Fibroblast of lung (primary cell): ENCODE measurements at regions not wholly inside any gene's neighbourhood (a gene's known extent, or its start where the extent isn't known, plus 50 kb on each side); places are given as distances from the start of the nearest gene placed in this dataset.

Experiments used
- DNase-seq, 2 donors: peaks; one replicate each; pipeline versions ENCODE4 v3.0.0 to v3.0.0-alpha.2; 2010; ENCODE audit warnings: low read depth in 2 of 2
- H2AFZ ChIP-seq: 2 replicates; pipeline ENCODE4 v1.5.1; 2012; ENCODE audit warnings: low read length, control low read depth, inconsistent platforms
- H3K27ac ChIP-seq: 2 replicates; pipeline ENCODE4 v1.5.1; 2011; ENCODE audit warnings: low read length, control low read depth; ENCODE audit not compliant: insufficient read depth
- H3K27me3 ChIP-seq: 2 replicates; pipeline ENCODE4 v1.5.1; 2011; ENCODE audit warnings: mild to moderate bottlenecking, low read length; ENCODE audit not compliant: control insufficient read depth, insufficient read depth
- H3K36me3 ChIP-seq: 2 replicates; pipeline ENCODE4 v1.5.1; 2011; ENCODE audit warnings: low read length; ENCODE audit not compliant: control insufficient read depth, insufficient read depth
- H3K4me1 ChIP-seq: 2 replicates; pipeline ENCODE4 v1.5.1; 2011; ENCODE audit warnings: low read length; ENCODE audit not compliant: control insufficient read depth, insufficient read depth; ENCODE audit errors: extremely low read depth
- H3K4me2 ChIP-seq: 2 replicates; pipeline ENCODE4 v1.5.1; 2011; ENCODE audit warnings: low read length, control low read depth; ENCODE audit not compliant: insufficient read depth; ENCODE audit errors: extremely low read depth
- H3K4me3 ChIP-seq, 4 experiments: fragments of 200-600 bp in 1 of 4; sonication (generic) in 1 of 4; replicated peaks in 1 of 4; 2 replicates each; pipeline ENCODE4 v1.5.1; 2011 to 2016; ENCODE audit warnings: low read length in 4 of 4, low read depth in 3 of 4, mild to moderate bottlenecking in 3 of 4, control low read depth in 2 of 4, inconsistent platforms in 1 of 4, mixed read lengths in 1 of 4; ENCODE audit not compliant: insufficient read depth in 1 of 4; ENCODE audit errors: control extremely low read depth in 1 of 4
- H3K79me2 ChIP-seq: 2 replicates; pipeline ENCODE4 v1.5.1; 2012; ENCODE audit warnings: mild to moderate bottlenecking, low read length, inconsistent platforms; ENCODE audit not compliant: control insufficient read depth, insufficient read depth
- H3K9ac ChIP-seq: 2 replicates; pipeline ENCODE4 v1.5.1; 2011; ENCODE audit warnings: mild to moderate bottlenecking, low read length, control low read depth; ENCODE audit not compliant: insufficient read depth
- H3K9me3 ChIP-seq: 2 replicates; pipeline ENCODE4 v1.5.1; 2012; ENCODE audit warnings: low read depth, low read length; ENCODE audit not compliant: control insufficient read depth, insufficient read depth
- H4K20me1 ChIP-seq: 2 replicates; pipeline ENCODE4 v1.5.1; 2011; ENCODE audit warnings: low read length; ENCODE audit not compliant: control insufficient read depth, insufficient read depth; ENCODE audit errors: extremely low read depth
- EZH2 ChIP-seq: IDR thresholded peaks from 2 replicates; pipeline ENCODE4 v1.5.1; 2012; ENCODE audit warnings: low read length, control low read depth, mild to moderate bottlenecking; ENCODE audit errors: missing control alignments
- TF ChIP-seq, protein P1 (sequence below), 2 donors: IDR thresholded peaks in 1 of 2; conservative IDR thresholded peaks in 1 of 2; 1 replicate in 1 of 2; 2 replicates in 1 of 2; pipeline ENCODE4 v1.5.1; 2011 to 2012; ENCODE audit warnings: low read length in 2 of 2, control low read depth in 1 of 2, inconsistent platforms in 1 of 2, low read depth in 1 of 2, mild to moderate bottlenecking in 1 of 2

DNA sequence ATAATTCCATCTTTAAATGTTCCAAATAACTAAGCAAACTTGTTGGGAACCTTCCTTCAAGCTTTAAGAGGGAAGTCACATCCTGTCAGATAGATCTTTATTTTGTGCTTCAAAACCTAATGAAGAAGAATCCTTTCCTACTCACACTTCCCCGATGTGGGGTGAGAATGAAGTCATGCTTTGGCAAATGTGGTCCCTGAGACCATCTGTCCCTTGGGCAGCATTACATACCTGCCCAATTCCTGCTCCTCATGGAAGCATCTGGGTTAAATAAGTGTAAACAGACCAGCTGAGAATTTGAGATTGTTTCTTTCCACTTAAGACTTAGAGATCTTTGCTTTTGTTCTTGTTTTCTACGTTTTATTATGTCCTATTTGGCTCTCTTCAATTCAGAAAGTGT, 606.0 kb upstream of the TMEM132C start:
- Histone ChIP-seq H3K27me3 (no peaks in the 10 kb centered on the region), H3K4me2 (no peak overlapping the region), H3K36me3 (no peaks in the 10 kb centered on the region), H2AFZ (no peak overlapping the region), H3K9ac (no peak overlapping the region), H3K4me1 (no peaks in the 10 kb centered on the region), H4K20me1 (no peaks in the 10 kb centered on the region), H3K4me3 (no peak overlapping the region), H3K79me2 (no peaks in the 10 kb centered on the region), H3K27ac (no peak overlapping the region), H3K9me3 (no peaks in the 10 kb centered on the region)
- TF ChIP-seq, protein P1, sequence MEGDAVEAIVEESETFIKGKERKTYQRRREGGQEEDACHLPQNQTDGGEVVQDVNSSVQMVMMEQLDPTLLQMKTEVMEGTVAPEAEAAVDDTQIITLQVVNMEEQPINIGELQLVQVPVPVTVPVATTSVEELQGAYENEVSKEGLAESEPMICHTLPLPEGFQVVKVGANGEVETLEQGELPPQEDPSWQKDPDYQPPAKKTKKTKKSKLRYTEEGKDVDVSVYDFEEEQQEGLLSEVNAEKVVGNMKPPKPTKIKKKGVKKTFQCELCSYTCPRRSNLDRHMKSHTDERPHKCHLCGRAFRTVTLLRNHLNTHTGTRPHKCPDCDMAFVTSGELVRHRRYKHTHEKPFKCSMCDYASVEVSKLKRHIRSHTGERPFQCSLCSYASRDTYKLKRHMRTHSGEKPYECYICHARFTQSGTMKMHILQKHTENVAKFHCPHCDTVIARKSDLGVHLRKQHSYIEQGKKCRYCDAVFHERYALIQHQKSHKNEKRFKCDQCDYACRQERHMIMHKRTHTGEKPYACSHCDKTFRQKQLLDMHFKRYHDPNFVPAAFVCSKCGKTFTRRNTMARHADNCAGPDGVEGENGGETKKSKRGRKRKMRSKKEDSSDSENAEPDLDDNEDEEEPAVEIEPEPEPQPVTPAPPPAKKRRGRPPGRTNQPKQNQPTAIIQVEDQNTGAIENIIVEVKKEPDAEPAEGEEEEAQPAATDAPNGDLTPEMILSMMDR (conservative IDR thresholded peaks at IDR 0.05 in 1 of 2, IDR thresholded peaks at IDR 0.05 in 1 of 2; ENCODE audit: low read depth in 1 of 2, low read length in 2 of 2): no peak
- TF ChIP-seq EZH2: no peak
- no peak for DNase-seq

DNA sequence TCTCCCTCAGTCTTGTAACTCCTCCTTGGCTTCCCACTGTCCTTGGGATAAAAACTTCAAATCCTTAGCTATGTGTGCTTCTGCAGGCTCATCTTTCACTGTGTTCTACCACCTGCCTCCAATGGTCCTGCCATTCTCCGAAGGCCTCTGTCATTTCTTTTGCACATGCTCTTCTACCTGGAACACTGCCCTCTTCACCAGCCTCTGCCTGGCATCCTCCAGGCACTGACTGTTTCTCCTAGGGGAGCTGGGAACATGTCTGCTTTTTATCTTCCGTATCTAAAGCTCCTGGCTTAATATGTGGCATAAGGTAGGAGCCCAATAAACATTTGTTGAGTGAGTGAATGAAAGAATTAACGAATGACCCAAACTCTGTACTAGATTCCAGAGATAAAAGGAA, 603.3 kb upstream of the TMEM132C start:
- H3K4me2 ChIP-seq: no peak overlapping the region
- H3K27ac ChIP-seq: no peak overlapping the region
- H3K79me2 ChIP-seq: no peaks in the 10 kb centered on the region
- H4K20me1 ChIP-seq: no peaks in the 10 kb centered on the region
- H3K4me1 ChIP-seq: no peaks in the 10 kb centered on the region
- H3K36me3 ChIP-seq: no peaks in the 10 kb centered on the region
- no peak overlapping the region for H3K4me3 ChIP-seq
- no peak for TF ChIP-seq EZH2
- TF ChIP-seq, protein P1 (conservative IDR thresholded peaks at IDR 0.05 in 1 of 2, IDR thresholded peaks at IDR 0.05 in 1 of 2; ENCODE audit: low read depth in 1 of 2, low read length in 2 of 2): no peak
- H3K27me3 ChIP-seq: no peaks in the 10 kb centered on the region
- no peaks in the 10 kb centered on the region for H3K9me3 ChIP-seq
- H2AFZ ChIP-seq: no peak overlapping the region
- H3K9ac ChIP-seq: no peak overlapping the region
- DNase-seq: no peak

DNA sequence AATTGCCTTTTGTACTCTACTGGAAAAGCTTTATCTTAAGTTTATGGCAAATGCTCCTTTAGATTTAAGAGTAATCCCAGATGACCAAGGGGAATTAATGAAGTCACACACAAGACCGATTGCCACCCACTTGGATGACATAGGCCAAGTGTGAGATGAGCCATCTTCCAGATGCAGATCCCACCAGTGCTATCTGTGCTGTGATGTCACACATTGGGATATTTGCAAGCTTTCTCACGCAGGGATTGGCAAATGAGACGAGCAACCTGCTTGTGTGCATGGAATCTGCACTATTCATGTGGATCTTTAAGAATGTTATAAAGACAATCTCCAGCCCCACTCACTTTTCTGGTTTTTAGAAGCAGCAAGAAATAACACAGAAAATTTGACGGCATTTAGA, 602.1 kb upstream of the TMEM132C start:
- Histone ChIP-seq H3K27ac (no peak overlapping the region), H4K20me1 (no peaks in the 10 kb centered on the region), H3K4me1 (no peaks in the 10 kb centered on the region), H3K9me3 (no peaks in the 10 kb centered on the region), H3K4me2 (no peak overlapping the region), H3K4me3 (no peak overlapping the region), H3K27me3 (no peaks in the 10 kb centered on the region), H3K79me2 (no peaks in the 10 kb centered on the region), H2AFZ (no peak overlapping the region), H3K9ac (no peak overlapping the region), H3K36me3 (no peaks in the 10 kb centered on the region)
- TF ChIP-seq, protein P1 (conservative IDR thresholded peaks at IDR 0.05 in 1 of 2, IDR thresholded peaks at IDR 0.05 in 1 of 2; ENCODE audit: low read depth in 1 of 2, low read length in 2 of 2): no peak
- TF ChIP-seq EZH2: no peak
- peak in 1 of 2 donors; percentile 45 for DNase-seq
